ENCODE measurements at regions not wholly inside any gene's neighbourhood (a gene's known extent, or its start where the extent isn't known, plus 50 kb on each side); places are given as distances from the start of the nearest gene placed in this dataset.
A peak's percentile ranks its signal among the peaks of the same experiment; 100 is the strongest.

- H3K27ac ChIP-seq (replicated peaks) = no peak overlapping the region
- TF ChIP-seq CTCF (IDR thresholded peaks at IDR 0.05; ENCODE audit: insufficient read depth, low read length) (peak; percentile 43), GABPA (IDR thresholded peaks at IDR 0.05; ENCODE audit: low read depth) (no peak)
- no peaks in the 10 kb centered on the region for H3K27me3 ChIP-seq (ENCODE audit: insufficient read depth, poor library complexity, severe bottlenecking)
- DNase-seq (ENCODE audit: low read depth in 1 of 2, low spot score in 1 of 2) = peak; percentile 33
- no peak overlapping the region for H3K4me3 ChIP-seq (replicated peaks; ENCODE audit: insufficient read depth, low read length)
Measured at GRCh38 chr13:91133941-91134802, 213.3 kb upstream of the MIR17HG start.

- no peaks in the 10 kb centered on the region for H3K27me3 ChIP-seq (ENCODE audit: insufficient read depth, poor library complexity, severe bottlenecking)
- H3K4me3 ChIP-seq (replicated peaks; ENCODE audit: insufficient read depth, low read length) = no peak overlapping the region
- no peak overlapping the region for H3K27ac ChIP-seq (replicated peaks)
- DNase-seq (ENCODE audit: low read depth in 1 of 2, low spot score in 1 of 2) = no peak
- no peak for TF ChIP-seq SPI1 (IDR thresholded peaks at IDR 0.05; ENCODE audit: borderline replicate concordance, low read depth)
- no peak for TF ChIP-seq POLR2AphosphoS5 (IDR thresholded peaks at IDR 0.05; ENCODE audit: low read depth)
- TF ChIP-seq GABPA (IDR thresholded peaks at IDR 0.05; ENCODE audit: low read depth) = no peak
- TF ChIP-seq REST (IDR thresholded peaks at IDR 0.05; ENCODE audit: insufficient replicate concordance, low read depth) = no peak
- no peak for TF ChIP-seq CTCF (IDR thresholded peaks at IDR 0.05; ENCODE audit: insufficient read depth, low read length)
Measured at GRCh38 chr13:91134803-91135184, 212.7 kb upstream of the MIR17HG start.

- TF ChIP-seq POLR2AphosphoS5 (IDR thresholded peaks at IDR 0.05; ENCODE audit: low read depth) (no peak), GABPA (IDR thresholded peaks at IDR 0.05; ENCODE audit: low read depth) (no peak), REST (IDR thresholded peaks at IDR 0.05; ENCODE audit: insufficient replicate concordance, low read depth) (no peak), CTCF (IDR thresholded peaks at IDR 0.05; ENCODE audit: insufficient read depth, low read length) (no peak), SPI1 (IDR thresholded peaks at IDR 0.05; ENCODE audit: borderline replicate concordance, low read depth) (no peak)
- no peak for DNase-seq (ENCODE audit: low read depth in 1 of 2, low spot score in 1 of 2)
- H3K4me3 ChIP-seq (replicated peaks; ENCODE audit: insufficient read depth, low read length) = no peak overlapping the region
Measured at GRCh38 chr13:91135376-91135775, 212.1 kb upstream of the MIR17HG start.

More at GRCh38 chr13:91135376-91135775, 212.1 kb upstream of the MIR17HG start:
- Histone ChIP-seq H3K27me3 (ENCODE audit: insufficient read depth, poor library complexity, severe bottlenecking) (no peaks in the 10 kb centered on the region), H3K27ac (replicated peaks) (no peak overlapping the region)
